ENCODE measurements at regions not wholly inside any gene's neighbourhood (a gene's known extent, or its start where the extent isn't known, plus 50 kb on each side); places are given as distances from the start of the nearest gene placed in this dataset.
A peak's percentile ranks its signal among the peaks of the same experiment; 100 is the strongest.

- H3K9me3 ChIP-seq (ENCODE audit: low read depth) = no peaks in the 10 kb centered on the region
- H3K4me3 ChIP-seq = no peak overlapping the region
- no peaks in the 10 kb centered on the region for H3K4me1 ChIP-seq (ENCODE audit: low read depth)
- no peaks in the 10 kb centered on the region for H3K27me3 ChIP-seq
- H3K27ac ChIP-seq = no peak overlapping the region
- no peaks in the 10 kb centered on the region for H3K36me3 ChIP-seq
- TF ChIP-seq, protein P1, sequence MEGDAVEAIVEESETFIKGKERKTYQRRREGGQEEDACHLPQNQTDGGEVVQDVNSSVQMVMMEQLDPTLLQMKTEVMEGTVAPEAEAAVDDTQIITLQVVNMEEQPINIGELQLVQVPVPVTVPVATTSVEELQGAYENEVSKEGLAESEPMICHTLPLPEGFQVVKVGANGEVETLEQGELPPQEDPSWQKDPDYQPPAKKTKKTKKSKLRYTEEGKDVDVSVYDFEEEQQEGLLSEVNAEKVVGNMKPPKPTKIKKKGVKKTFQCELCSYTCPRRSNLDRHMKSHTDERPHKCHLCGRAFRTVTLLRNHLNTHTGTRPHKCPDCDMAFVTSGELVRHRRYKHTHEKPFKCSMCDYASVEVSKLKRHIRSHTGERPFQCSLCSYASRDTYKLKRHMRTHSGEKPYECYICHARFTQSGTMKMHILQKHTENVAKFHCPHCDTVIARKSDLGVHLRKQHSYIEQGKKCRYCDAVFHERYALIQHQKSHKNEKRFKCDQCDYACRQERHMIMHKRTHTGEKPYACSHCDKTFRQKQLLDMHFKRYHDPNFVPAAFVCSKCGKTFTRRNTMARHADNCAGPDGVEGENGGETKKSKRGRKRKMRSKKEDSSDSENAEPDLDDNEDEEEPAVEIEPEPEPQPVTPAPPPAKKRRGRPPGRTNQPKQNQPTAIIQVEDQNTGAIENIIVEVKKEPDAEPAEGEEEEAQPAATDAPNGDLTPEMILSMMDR (IDR thresholded peaks at IDR 0.05; ENCODE audit: low read depth, low read length) = peak; percentile 35
- DNase-seq (ENCODE audit: low read depth in 1 of 2, low spot score in 1 of 2) = peak; percentile 11 to 32
Measured at GRCh38 chr9:134983074-134983473, 65.4 kb upstream of the FCN1 start.

DNA sequence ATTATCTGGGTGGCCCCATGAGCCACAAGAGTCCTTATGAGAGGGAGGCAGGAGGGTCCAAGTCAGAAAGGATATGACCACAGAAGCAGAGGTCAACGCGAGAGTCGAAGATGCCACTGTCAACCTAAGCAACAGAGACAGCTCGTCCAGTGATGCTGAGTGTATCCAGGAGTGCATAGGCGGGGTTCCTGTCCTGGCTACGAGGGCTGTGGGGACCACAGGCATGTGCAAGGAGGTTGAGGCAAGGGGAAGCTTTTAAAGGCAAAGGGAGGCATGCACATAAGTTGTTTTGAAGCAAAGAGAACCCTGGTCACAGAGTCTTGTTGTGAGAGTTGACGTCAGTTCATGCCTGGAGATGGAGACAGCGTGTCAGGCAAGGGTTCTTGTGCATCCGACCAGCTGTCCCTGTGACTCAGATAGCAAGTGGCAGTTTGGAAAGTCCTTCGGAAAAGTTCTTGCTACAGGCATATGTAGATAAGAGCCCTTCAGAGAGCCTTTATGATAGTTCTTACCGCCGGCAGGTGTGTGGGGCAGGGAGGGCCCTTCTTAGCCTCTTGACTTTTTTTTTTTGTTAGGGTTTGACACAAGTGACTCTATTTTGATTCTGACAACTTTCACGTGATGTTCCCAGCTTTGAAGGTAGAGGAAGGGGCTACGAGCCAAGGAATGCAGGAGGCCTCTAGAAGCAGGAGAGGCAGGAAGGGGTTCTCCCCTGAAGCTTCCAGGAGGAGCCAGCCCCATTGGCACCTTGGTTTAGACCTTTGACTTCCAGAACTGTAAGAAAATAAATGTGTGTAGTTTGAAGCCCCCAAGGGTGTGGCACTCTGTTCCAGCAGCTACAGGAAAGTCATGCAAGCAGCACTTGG lies 66.0 kb upstream of the FCN1 start:
- TF ChIP-seq, protein P1 (IDR thresholded peaks at IDR 0.05; ENCODE audit: low read depth, low read length) = no peak
- no peak for DNase-seq (ENCODE audit: low read depth in 1 of 2, low spot score in 1 of 2)
- H3K27me3 ChIP-seq = no peaks in the 10 kb centered on the region

GRCh38 chr9:134984372-134985265 lies 66.9 kb upstream of the FCN1 start:
- TF ChIP-seq, protein P1 (IDR thresholded peaks at IDR 0.05; ENCODE audit: low read depth, low read length) = no peak

More for the DNA sequence above, 66.0 kb upstream of the FCN1 start:
- no peaks in the 10 kb centered on the region for H3K4me1 ChIP-seq (ENCODE audit: low read depth)
- H3K4me3 ChIP-seq = no peak overlapping the region
- H3K27ac ChIP-seq = no peak overlapping the region
- H3K36me3 ChIP-seq = no peaks in the 10 kb centered on the region
- H3K9me3 ChIP-seq (ENCODE audit: low read depth) = no peaks in the 10 kb centered on the region

GRCh38 chr9:134985451-134985850 lies 67.7 kb upstream of the FCN1 start:
- no peaks in the 10 kb centered on the region for H3K27me3 ChIP-seq
- TF ChIP-seq, protein P1 (IDR thresholded peaks at IDR 0.05; ENCODE audit: low read depth, low read length) = no peak
- no peaks in the 10 kb centered on the region for H3K9me3 ChIP-seq (ENCODE audit: low read depth)
- no peak overlapping the region for H3K27ac ChIP-seq
- H3K36me3 ChIP-seq = no peaks in the 10 kb centered on the region
- DNase-seq (ENCODE audit: low read depth in 1 of 2, low spot score in 1 of 2) = no peak
- no peak overlapping the region for H3K4me3 ChIP-seq
- H3K4me1 ChIP-seq (ENCODE audit: low read depth) = no peaks in the 10 kb centered on the region

More at GRCh38 chr9:134984372-134985265, 66.9 kb upstream of the FCN1 start:
- Histone ChIP-seq H3K9me3 (ENCODE audit: low read depth) (no peaks in the 10 kb centered on the region), H3K4me3 (no peak overlapping the region), H3K36me3 (no peaks in the 10 kb centered on the region), H3K27ac (no peak overlapping the region), H3K4me1 (ENCODE audit: low read depth) (no peaks in the 10 kb centered on the region), H3K27me3 (no peaks in the 10 kb centered on the region)
- DNase-seq (ENCODE audit: low read depth in 1 of 2, low spot score in 1 of 2) = no peak

DNA sequence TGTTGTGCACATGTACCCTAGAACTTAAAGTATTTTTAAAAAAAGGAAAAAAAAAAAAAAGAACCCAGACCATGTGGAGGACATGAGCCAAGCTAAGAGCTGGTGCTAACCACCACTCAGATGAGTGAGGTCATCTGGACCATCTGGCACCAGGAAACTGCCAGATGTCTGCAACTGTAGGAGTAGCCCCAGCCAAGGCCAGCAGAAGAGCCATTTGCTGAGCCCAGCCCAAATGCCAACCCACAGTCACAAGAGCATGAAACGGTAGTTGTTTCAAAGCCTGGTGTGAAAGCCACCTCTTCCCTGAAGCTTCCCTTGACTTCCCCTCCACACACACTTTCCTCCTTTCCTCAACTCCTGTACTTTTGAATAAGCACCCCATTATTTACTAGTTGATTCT lies 69.2 kb upstream of the FCN1 start:
- Histone ChIP-seq H3K27me3 (no peaks in the 10 kb centered on the region), H3K36me3 (no peaks in the 10 kb centered on the region), H3K9me3 (ENCODE audit: low read depth) (no peaks in the 10 kb centered on the region), H3K4me3 (no peak overlapping the region), H3K4me1 (ENCODE audit: low read depth) (no peaks in the 10 kb centered on the region), H3K27ac (no peak overlapping the region)
- no peak for DNase-seq (ENCODE audit: low read depth in 1 of 2, low spot score in 1 of 2)
- TF ChIP-seq, protein P1 (IDR thresholded peaks at IDR 0.05; ENCODE audit: low read depth, low read length) = no peak
